Endodermal cell (in vitro differentiated cells): ENCODE measurements at regions not wholly inside any gene's neighbourhood (a gene's known extent, or its start where the extent isn't known, plus 50 kb on each side); places are given as distances from the start of the nearest gene placed in this dataset.

Experiments
- DNase-seq: peaks from one replicate; pipeline ENCODE4 v3.0.0-alpha.2; 2017
- H3K27ac ChIP-seq: 2 replicates; pipeline ENCODE4 v1.5.1; 2013; ENCODE audit warnings: mild to moderate bottlenecking, low read depth, low read length, moderate library complexity
- H3K27me3 ChIP-seq: 2 replicates; pipeline ENCODE4 v1.6.1; 2013; ENCODE audit warnings: mild to moderate bottlenecking, low read length, moderate library complexity; ENCODE audit not compliant: insufficient read depth, control insufficient read depth, poor library complexity, severe bottlenecking
- H3K36me3 ChIP-seq: 2 replicates; pipeline ENCODE4 v1.7.0; 2013; ENCODE audit warnings: mild to moderate bottlenecking, low read length, moderate library complexity; ENCODE audit not compliant: control insufficient read depth, insufficient read depth
- H3K4me1 ChIP-seq: one replicate; pipeline ENCODE4 v1.7.0; 2013; ENCODE audit warnings: low read length; ENCODE audit not compliant: control insufficient read depth, insufficient read depth
- H3K4me3 ChIP-seq: 2 replicates; pipeline ENCODE4 v1.5.1; 2013; ENCODE audit warnings: mild to moderate bottlenecking, low read length, moderate library complexity
- H3K9ac ChIP-seq: 2 replicates; pipeline ENCODE4 v1.6.1; 2013; ENCODE audit warnings: mild to moderate bottlenecking, low read length, moderate library complexity; ENCODE audit not compliant: poor library complexity, severe bottlenecking; ENCODE audit errors: extremely low read depth
- H3K9me3 ChIP-seq: 2 replicates; pipeline ENCODE4 v1.6.1; 2013; ENCODE audit warnings: mild to moderate bottlenecking, low read length, moderate library complexity; ENCODE audit not compliant: control insufficient read depth
- H3K27ac Mint-ChIP-seq: 2 replicates; pipeline ENCODE4 v1.8.0; 2020; ENCODE audit warnings: mixed read lengths
- H3K27me3 Mint-ChIP-seq: 2 replicates; pipeline ENCODE4 v1.8.0; 2021; ENCODE audit warnings: mild to moderate bottlenecking, mixed read lengths; ENCODE audit not compliant: insufficient read depth
- H3K36me3 Mint-ChIP-seq: 2 replicates; pipeline ENCODE4 v1.8.0; 2020; ENCODE audit warnings: low read depth, mixed read lengths
- H3K4me1 Mint-ChIP-seq: 2 replicates; pipeline ENCODE4 v1.8.0; 2020; ENCODE audit warnings: mixed read lengths
- H3K4me3 Mint-ChIP-seq: 2 replicates; pipeline ENCODE4 v1.8.0; 2020; ENCODE audit warnings: mild to moderate bottlenecking, moderate library complexity, mixed read lengths
- H3K9me3 Mint-ChIP-seq: 2 replicates; pipeline ENCODE4 v1.8.0; 2020; ENCODE audit warnings: mild to moderate bottlenecking, mixed read lengths
- CTCF ChIP-seq: fragments of 200-600 bp; sonication (generic); conservative IDR thresholded peaks from 2 replicates; pipeline ENCODE4 v1.5.0; 2021; ENCODE audit warnings: antibody characterized with exemption, mild to moderate bottlenecking
- WGBS, 2 experiments: methylation state at CpG; one replicate each; pipeline versions ENCODE4 v1.1.5 to v1.1.7; 2013; ENCODE audit warnings: missing lambda C conversion rate in 2 of 2, mixed read lengths in 1 of 2; ENCODE audit not compliant: insufficient coverage in 1 of 2, insufficient read length in 1 of 2; 5-methylcytosine and 5-hydroxymethylcytosine counted together

DNA sequence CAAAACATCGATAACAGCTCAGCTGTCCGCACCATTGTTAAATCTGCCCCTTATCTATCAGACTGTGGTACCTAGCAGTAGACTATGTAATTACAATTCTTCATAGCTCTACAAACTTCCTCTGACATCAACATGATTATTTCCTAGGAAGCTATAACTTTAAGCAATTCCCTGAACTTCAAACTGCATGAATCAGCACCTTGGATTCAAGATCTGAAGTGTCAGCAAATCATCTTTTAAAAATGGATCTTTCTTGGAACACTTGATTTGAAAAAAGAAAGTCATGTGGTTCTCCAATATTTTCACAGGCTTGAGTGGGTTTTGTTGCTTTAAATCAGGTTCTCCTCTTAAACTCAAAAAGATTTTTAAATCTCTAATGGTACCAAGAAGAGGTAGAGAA is 680.7 kb upstream of the LMCD1 start:
- Histone ChIP-seq H3K4me1 (no peaks in the 10 kb centered on the region), H3K9me3 (peaks cover 49% of the 10 kb centered on the region), H3K4me3 (peak overlapping the region; percentile 47), H3K27ac (no peak overlapping the region), H3K27me3 (no peaks in the 10 kb centered on the region), H3K9ac (no peak overlapping the region), H3K36me3 (no peaks in the 10 kb centered on the region)
- no peak for DNase-seq
- Mint-ChIP-seq H3K36me3 (peaks cover 12% of the 10 kb centered on the region), H3K27ac (no peak overlapping the region), H3K4me1 (no peaks in the 10 kb centered on the region), H3K4me3 (no peak overlapping the region), H3K9me3 (peaks cover 39% of the 10 kb centered on the region), H3K27me3 (no peaks in the 10 kb centered on the region)
- TF ChIP-seq CTCF: no peak
- 98% methylated on average over 2 of the region's 2 CpGs; no CpG with 5 or more reads in 1 of the 2 experiments for WGBS, 2 experiments

DNA sequence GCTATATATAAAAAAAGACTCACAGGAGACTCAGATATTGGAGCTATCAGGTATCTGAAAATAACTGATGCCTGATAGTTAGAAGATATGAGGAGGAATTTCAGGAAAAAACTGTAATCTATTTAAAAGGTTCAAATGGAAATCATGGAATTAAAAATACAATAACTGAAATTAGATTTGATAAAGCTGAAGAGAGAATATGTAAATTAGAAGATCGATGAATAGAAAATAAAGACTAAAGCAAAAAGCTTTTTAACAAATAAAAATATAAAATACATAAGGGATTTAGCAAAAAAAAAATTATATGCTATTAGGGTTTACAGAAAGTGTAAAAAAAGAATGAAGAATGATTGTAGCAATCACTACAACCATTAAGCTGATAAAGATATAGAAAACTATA is 679.8 kb upstream of the LMCD1 start:
- peaks cover 49% of the 10 kb centered on the region for H3K9me3 ChIP-seq
- peak overlapping the region; percentile 69 for H3K4me3 ChIP-seq
- Mint-ChIP-seq H3K27ac (no peak overlapping the region), H3K4me1 (no peaks in the 10 kb centered on the region), H3K9me3 (peaks cover 39% of the 10 kb centered on the region), H3K36me3 (peaks cover 12% of the 10 kb centered on the region), H3K27me3 (no peaks in the 10 kb centered on the region), H3K4me3 (no peak overlapping the region)
- no peak for DNase-seq
- no peak overlapping the region for H3K9ac ChIP-seq
- no peaks in the 10 kb centered on the region for H3K36me3 ChIP-seq
- H3K4me1 ChIP-seq: no peaks in the 10 kb centered on the region
- H3K27me3 ChIP-seq: no peaks in the 10 kb centered on the region
- no peak for TF ChIP-seq CTCF
- no CpG with 5 or more reads among the region's 1 CpG for WGBS, 2 experiments
- H3K27ac ChIP-seq: no peak overlapping the region

GRCh38 chr3:7841451-7841850 is 660.2 kb upstream of the LMCD1 start:
- H3K27me3 ChIP-seq: no peaks in the 10 kb centered on the region
- no peak for DNase-seq
- no peak overlapping the region for H3K27ac ChIP-seq
- no peaks in the 10 kb centered on the region for H3K36me3 ChIP-seq
- H3K4me1 Mint-ChIP-seq: peaks cover 2% of the 10 kb centered on the region
- no peaks in the 10 kb centered on the region for H3K27me3 Mint-ChIP-seq
- H3K9ac ChIP-seq: no peak overlapping the region
- no peaks in the 10 kb centered on the region for H3K4me1 ChIP-seq
- WGBS, 2 experiments: 78 to 100% methylated on average over 1 of the region's 1 CpG
- no peaks in the 10 kb centered on the region for H3K9me3 Mint-ChIP-seq
- H3K36me3 Mint-ChIP-seq: no peaks in the 10 kb centered on the region
- no peak overlapping the region for H3K4me3 ChIP-seq
- H3K27ac Mint-ChIP-seq: no peak overlapping the region
- no peaks in the 10 kb centered on the region for H3K9me3 ChIP-seq
- no peak for TF ChIP-seq CTCF
- no peak overlapping the region for H3K4me3 Mint-ChIP-seq
